ENCODE measurements at regions not wholly inside any gene's neighbourhood (a gene's known extent, or its start where the extent isn't known, plus 50 kb on each side); places are given as distances from the start of the nearest gene placed in this dataset.

GRCh38 chr2:196510246-196510645, 129.3 kb upstream of the CCDC150 start:
- Mint-ChIP-seq H3K9me3 (ENCODE audit: unreplicated experiment) (no peaks in the 10 kb centered on the region), H3K27me3 (ENCODE audit: unreplicated experiment) (no peaks in the 10 kb centered on the region), H3K27ac (ENCODE audit: unreplicated experiment) (no peak overlapping the region), H3K4me3 (ENCODE audit: unreplicated experiment) (no peak overlapping the region), H3K4me1 (ENCODE audit: unreplicated experiment) (peaks cover 24% of the 10 kb centered on the region), H3K36me3 (ENCODE audit: unreplicated experiment) (peaks cover 3% of the 10 kb centered on the region)
- TF ChIP-seq, protein P1, sequence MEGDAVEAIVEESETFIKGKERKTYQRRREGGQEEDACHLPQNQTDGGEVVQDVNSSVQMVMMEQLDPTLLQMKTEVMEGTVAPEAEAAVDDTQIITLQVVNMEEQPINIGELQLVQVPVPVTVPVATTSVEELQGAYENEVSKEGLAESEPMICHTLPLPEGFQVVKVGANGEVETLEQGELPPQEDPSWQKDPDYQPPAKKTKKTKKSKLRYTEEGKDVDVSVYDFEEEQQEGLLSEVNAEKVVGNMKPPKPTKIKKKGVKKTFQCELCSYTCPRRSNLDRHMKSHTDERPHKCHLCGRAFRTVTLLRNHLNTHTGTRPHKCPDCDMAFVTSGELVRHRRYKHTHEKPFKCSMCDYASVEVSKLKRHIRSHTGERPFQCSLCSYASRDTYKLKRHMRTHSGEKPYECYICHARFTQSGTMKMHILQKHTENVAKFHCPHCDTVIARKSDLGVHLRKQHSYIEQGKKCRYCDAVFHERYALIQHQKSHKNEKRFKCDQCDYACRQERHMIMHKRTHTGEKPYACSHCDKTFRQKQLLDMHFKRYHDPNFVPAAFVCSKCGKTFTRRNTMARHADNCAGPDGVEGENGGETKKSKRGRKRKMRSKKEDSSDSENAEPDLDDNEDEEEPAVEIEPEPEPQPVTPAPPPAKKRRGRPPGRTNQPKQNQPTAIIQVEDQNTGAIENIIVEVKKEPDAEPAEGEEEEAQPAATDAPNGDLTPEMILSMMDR (IDR thresholded peaks at IDR 0.05) = no peak
- no peak for DNase-seq (ENCODE audit: extremely low spot score, unreplicated experiment)

DNA sequence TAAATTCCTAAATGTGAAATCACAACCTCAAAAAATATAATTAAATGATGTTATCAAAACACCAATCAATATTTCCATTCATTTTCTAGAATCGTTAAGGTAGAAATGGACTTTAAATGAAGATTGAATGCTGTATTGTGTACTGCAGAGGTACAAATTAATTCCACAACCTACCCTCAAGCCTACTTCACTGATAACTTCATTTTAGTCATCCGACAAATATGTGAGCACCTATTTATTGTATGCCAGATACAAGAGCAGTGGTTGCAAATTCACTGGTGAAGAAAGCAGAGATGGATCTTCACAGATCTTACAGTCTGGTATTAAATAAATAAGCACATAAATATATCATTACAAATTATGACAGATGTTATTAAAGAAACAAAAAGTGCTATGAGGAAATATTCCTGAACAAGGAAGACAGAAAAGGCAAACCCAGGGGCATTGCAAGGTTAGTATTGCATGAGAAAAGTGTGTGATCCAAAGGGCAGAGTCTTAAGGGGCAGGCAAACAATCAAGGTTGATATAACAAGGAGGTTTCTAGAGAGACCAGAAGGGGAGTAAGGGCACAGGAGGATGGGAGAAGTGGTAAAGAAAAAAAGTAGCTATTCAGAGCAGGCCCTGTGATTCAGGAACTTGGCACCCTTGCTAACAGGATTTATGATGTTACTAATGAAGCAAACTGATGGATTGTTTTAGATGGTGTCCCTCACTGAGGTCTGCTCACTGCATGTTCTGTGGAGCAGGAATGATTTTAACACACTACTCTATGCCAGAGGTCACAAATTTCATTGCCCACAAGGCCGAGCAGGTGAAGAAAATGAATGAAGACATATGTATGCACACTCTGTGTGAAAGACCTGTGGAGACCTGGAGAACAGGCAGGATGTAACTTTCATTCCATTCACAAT, 128.0 kb upstream of the CCDC150 start:
- Mint-ChIP-seq H3K27ac (ENCODE audit: unreplicated experiment) (peak overlapping the region; percentile 45), H3K9me3 (ENCODE audit: unreplicated experiment) (no peaks in the 10 kb centered on the region), H3K27me3 (ENCODE audit: unreplicated experiment) (no peaks in the 10 kb centered on the region), H3K36me3 (ENCODE audit: unreplicated experiment) (peaks cover 3% of the 10 kb centered on the region), H3K4me1 (ENCODE audit: unreplicated experiment) (peaks cover 25% of the 10 kb centered on the region), H3K4me3 (ENCODE audit: unreplicated experiment) (no peak overlapping the region)
- TF ChIP-seq, protein P1 (IDR thresholded peaks at IDR 0.05) = no peak
- no peak for DNase-seq (ENCODE audit: extremely low spot score, unreplicated experiment)

GRCh38 chr2:196513796-196514526, 125.6 kb upstream of the CCDC150 start:
- H3K36me3 Mint-ChIP-seq (ENCODE audit: unreplicated experiment) = peaks cover 3% of the 10 kb centered on the region
- H3K4me1 Mint-ChIP-seq (ENCODE audit: unreplicated experiment) = peaks cover 15% of the 10 kb centered on the region
- no peaks in the 10 kb centered on the region for H3K9me3 Mint-ChIP-seq (ENCODE audit: unreplicated experiment)
- no peak for DNase-seq (ENCODE audit: extremely low spot score, unreplicated experiment)
- H3K27ac Mint-ChIP-seq (ENCODE audit: unreplicated experiment) = no peak overlapping the region
- TF ChIP-seq, protein P1 (IDR thresholded peaks at IDR 0.05) = no peak
- H3K4me3 Mint-ChIP-seq (ENCODE audit: unreplicated experiment) = no peak overlapping the region
- H3K27me3 Mint-ChIP-seq (ENCODE audit: unreplicated experiment) = no peaks in the 10 kb centered on the region

GRCh38 chr2:196514641-196515040, 124.9 kb upstream of the CCDC150 start:
- H3K27me3 Mint-ChIP-seq (ENCODE audit: unreplicated experiment) = no peaks in the 10 kb centered on the region
- no peak overlapping the region for H3K27ac Mint-ChIP-seq (ENCODE audit: unreplicated experiment)
- peaks cover 3% of the 10 kb centered on the region for H3K36me3 Mint-ChIP-seq (ENCODE audit: unreplicated experiment)
- H3K4me3 Mint-ChIP-seq (ENCODE audit: unreplicated experiment) = no peak overlapping the region
- DNase-seq (ENCODE audit: extremely low spot score, unreplicated experiment) = no peak
- H3K9me3 Mint-ChIP-seq (ENCODE audit: unreplicated experiment) = no peaks in the 10 kb centered on the region
- TF ChIP-seq, protein P1 (IDR thresholded peaks at IDR 0.05) = no peak
- peaks cover 15% of the 10 kb centered on the region for H3K4me1 Mint-ChIP-seq (ENCODE audit: unreplicated experiment)

- DNase-seq (ENCODE audit: extremely low spot score, unreplicated experiment) = no peak
- Mint-ChIP-seq H3K4me1 (ENCODE audit: unreplicated experiment) (peaks cover 15% of the 10 kb centered on the region), H3K36me3 (ENCODE audit: unreplicated experiment) (peaks cover under 1% of the 10 kb centered on the region), H3K9me3 (ENCODE audit: unreplicated experiment) (no peaks in the 10 kb centered on the region), H3K27ac (ENCODE audit: unreplicated experiment) (no peak overlapping the region), H3K27me3 (ENCODE audit: unreplicated experiment) (no peaks in the 10 kb centered on the region), H3K4me3 (ENCODE audit: unreplicated experiment) (no peak overlapping the region)
- TF ChIP-seq, protein P1 (IDR thresholded peaks at IDR 0.05) = no peak
These were observed 124.5 kb upstream of the CCDC150 start for GRCh38 chr2:196515051-196515450.
